ENCODE measurements at regions not wholly inside any gene's neighbourhood (a gene's known extent, or its start where the extent isn't known, plus 50 kb on each side); places are given as distances from the start of the nearest gene placed in this dataset.

DNA sequence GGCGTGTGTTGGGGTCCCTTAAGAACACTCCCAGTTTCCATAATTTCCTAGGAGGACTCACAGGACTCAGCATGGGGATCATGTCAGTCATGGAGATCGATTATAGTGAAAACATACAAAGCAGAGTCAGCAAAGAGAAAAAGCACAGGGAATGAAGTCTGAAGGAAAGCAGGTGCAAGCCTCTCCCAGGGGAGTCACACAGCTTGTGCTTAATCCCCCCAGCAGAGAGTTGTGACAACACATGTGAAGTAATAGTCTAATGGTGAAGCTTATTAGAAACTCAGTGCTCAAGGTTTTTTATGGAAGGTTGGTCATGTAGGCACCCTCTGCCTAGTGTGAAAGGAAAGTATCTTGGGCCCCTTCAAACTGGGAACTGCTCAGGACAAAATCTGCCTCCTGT is 149.0 kb upstream of the SEL1L start:
- Histone ChIP-seq H2AFZ (no peak overlapping the region), H3K79me2 (no peaks in the 10 kb centered on the region), H3K9ac (no peak overlapping the region), H3K4me3 (ENCODE audit: low read depth, low read length) (no peak overlapping the region), H3K4me2 (ENCODE audit: low read length) (no peak overlapping the region), H3K27ac (no peak overlapping the region), H3K36me3 (ENCODE audit: control insufficient read depth, insufficient read depth, low read length) (no peaks in the 10 kb centered on the region), H3K4me1 (no peaks in the 10 kb centered on the region), H3K27me3 (ENCODE audit: control insufficient read depth, insufficient read depth, low read length) (no peaks in the 10 kb centered on the region), H3K9me3 (ENCODE audit: control insufficient read depth, low read length) (no peaks in the 10 kb centered on the region)
- TF ChIP-seq, protein P1, sequence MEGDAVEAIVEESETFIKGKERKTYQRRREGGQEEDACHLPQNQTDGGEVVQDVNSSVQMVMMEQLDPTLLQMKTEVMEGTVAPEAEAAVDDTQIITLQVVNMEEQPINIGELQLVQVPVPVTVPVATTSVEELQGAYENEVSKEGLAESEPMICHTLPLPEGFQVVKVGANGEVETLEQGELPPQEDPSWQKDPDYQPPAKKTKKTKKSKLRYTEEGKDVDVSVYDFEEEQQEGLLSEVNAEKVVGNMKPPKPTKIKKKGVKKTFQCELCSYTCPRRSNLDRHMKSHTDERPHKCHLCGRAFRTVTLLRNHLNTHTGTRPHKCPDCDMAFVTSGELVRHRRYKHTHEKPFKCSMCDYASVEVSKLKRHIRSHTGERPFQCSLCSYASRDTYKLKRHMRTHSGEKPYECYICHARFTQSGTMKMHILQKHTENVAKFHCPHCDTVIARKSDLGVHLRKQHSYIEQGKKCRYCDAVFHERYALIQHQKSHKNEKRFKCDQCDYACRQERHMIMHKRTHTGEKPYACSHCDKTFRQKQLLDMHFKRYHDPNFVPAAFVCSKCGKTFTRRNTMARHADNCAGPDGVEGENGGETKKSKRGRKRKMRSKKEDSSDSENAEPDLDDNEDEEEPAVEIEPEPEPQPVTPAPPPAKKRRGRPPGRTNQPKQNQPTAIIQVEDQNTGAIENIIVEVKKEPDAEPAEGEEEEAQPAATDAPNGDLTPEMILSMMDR (IDR thresholded peaks at IDR 0.05): no peak

DNA sequence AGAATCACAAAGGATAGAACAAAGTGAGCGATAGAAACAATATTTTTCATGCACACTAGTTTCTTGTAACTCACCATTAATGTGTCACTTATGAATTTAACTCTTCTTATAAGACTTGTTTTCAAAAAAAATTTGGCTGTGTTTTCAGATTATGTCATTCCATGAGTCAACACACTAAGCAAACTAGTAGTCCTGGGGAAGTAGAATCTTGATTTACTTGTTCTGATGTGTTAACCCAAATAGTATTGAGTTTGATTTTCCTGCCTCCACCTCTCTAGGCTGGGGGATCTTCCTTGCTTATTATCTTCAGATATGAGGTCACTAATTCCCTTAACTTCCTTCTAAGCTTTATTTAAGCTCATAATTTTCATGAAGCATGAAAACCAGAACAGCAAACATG is 151.0 kb upstream of the SEL1L start:
- Histone ChIP-seq H3K79me2 (no peaks in the 10 kb centered on the region), H3K27me3 (ENCODE audit: control insufficient read depth, insufficient read depth, low read length) (no peaks in the 10 kb centered on the region), H3K4me2 (ENCODE audit: low read length) (no peak overlapping the region), H2AFZ (no peak overlapping the region), H3K27ac (no peak overlapping the region), H3K9me3 (ENCODE audit: control insufficient read depth, low read length) (no peaks in the 10 kb centered on the region), H3K9ac (no peak overlapping the region), H3K4me3 (ENCODE audit: low read depth, low read length) (no peak overlapping the region), H3K36me3 (ENCODE audit: control insufficient read depth, insufficient read depth, low read length) (no peaks in the 10 kb centered on the region), H3K4me1 (no peaks in the 10 kb centered on the region)
- TF ChIP-seq, protein P1 (IDR thresholded peaks at IDR 0.05): no peak

- TF ChIP-seq, protein P1 (IDR thresholded peaks at IDR 0.05): no peak
These were observed 152.9 kb upstream of the SEL1L start for GRCh38 chr14:81686512-81686911.

GRCh38 chr14:81691931-81692330 is 158.3 kb upstream of the SEL1L start:
- no peaks in the 10 kb centered on the region for H3K27me3 ChIP-seq (ENCODE audit: control insufficient read depth, insufficient read depth, low read length)
- H2AFZ ChIP-seq: no peak overlapping the region
- H3K9me3 ChIP-seq (ENCODE audit: control insufficient read depth, low read length): no peaks in the 10 kb centered on the region
- no peak overlapping the region for H3K27ac ChIP-seq
- H3K4me2 ChIP-seq (ENCODE audit: low read length): no peak overlapping the region
- no peaks in the 10 kb centered on the region for H3K4me1 ChIP-seq
- H3K79me2 ChIP-seq: no peaks in the 10 kb centered on the region
- no peak overlapping the region for H3K4me3 ChIP-seq (ENCODE audit: low read depth, low read length)
- no peaks in the 10 kb centered on the region for H3K36me3 ChIP-seq (ENCODE audit: control insufficient read depth, insufficient read depth, low read length)
- H3K9ac ChIP-seq: no peak overlapping the region
- TF ChIP-seq, protein P1 (IDR thresholded peaks at IDR 0.05): no peak

More at GRCh38 chr14:81686512-81686911, 152.9 kb upstream of the SEL1L start:
- Histone ChIP-seq H3K79me2 (no peaks in the 10 kb centered on the region), H3K36me3 (ENCODE audit: control insufficient read depth, insufficient read depth, low read length) (no peaks in the 10 kb centered on the region), H3K9ac (no peak overlapping the region), H3K27ac (no peak overlapping the region), H3K4me3 (ENCODE audit: low read depth, low read length) (no peak overlapping the region), H2AFZ (no peak overlapping the region), H3K9me3 (ENCODE audit: control insufficient read depth, low read length) (no peaks in the 10 kb centered on the region), H3K4me1 (no peaks in the 10 kb centered on the region), H3K4me2 (ENCODE audit: low read length) (no peak overlapping the region), H3K27me3 (ENCODE audit: control insufficient read depth, insufficient read depth, low read length) (no peaks in the 10 kb centered on the region)

GRCh38 chr14:81694419-81694818 is 160.8 kb upstream of the SEL1L start:
- no peaks in the 10 kb centered on the region for H3K27me3 ChIP-seq (ENCODE audit: control insufficient read depth, insufficient read depth, low read length)
- H3K9me3 ChIP-seq (ENCODE audit: control insufficient read depth, low read length): no peaks in the 10 kb centered on the region
- H3K36me3 ChIP-seq (ENCODE audit: control insufficient read depth, insufficient read depth, low read length): no peaks in the 10 kb centered on the region
- H2AFZ ChIP-seq: no peak overlapping the region
- H3K4me2 ChIP-seq (ENCODE audit: low read length): no peak overlapping the region
- no peak overlapping the region for H3K4me3 ChIP-seq (ENCODE audit: low read depth, low read length)
- no peak overlapping the region for H3K27ac ChIP-seq
- TF ChIP-seq, protein P1 (IDR thresholded peaks at IDR 0.05): no peak
- no peak overlapping the region for H3K9ac ChIP-seq
- H3K79me2 ChIP-seq: no peaks in the 10 kb centered on the region
- no peaks in the 10 kb centered on the region for H3K4me1 ChIP-seq
